ENCODE measurements at regions not wholly inside any gene's neighbourhood (a gene's known extent, or its start where the extent isn't known, plus 50 kb on each side); places are given as distances from the start of the nearest gene placed in this dataset.

DNA sequence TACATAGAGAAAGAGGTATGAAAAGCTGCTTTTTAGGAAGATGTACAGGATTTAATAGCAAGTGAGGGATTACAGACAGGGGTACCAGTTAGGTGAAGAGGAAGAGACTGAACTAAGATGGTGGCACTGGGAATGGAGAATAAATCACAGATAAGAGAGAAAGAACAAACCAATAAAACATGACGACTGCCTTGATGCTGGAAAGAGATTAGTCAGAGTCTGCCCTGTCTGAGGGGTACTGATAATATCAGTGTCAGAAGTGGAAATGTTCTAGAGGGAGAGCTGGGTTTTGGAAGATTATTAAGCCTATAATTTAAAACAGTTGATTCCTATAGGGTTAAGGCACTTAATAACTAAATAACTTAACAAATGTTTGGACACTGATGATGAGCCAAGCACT, 77.7 kb downstream of the NR2F1 start (continued):
- TF ChIP-seq JUND (IDR thresholded peaks at IDR 0.05; ENCODE audit: low read depth, low read length) (no peak), ATF7 (IDR thresholded peaks at IDR 0.05; ENCODE audit: low read depth) (no peak), RELA (IDR thresholded peaks at IDR 0.05; ENCODE audit: borderline replicate concordance, partially characterized antibody) (no peak), POLR2A (IDR thresholded peaks at IDR 0.05; ENCODE audit: low read depth, low read length) (no peak), RAD51 (IDR thresholded peaks at IDR 0.05) (no peak)

DNA sequence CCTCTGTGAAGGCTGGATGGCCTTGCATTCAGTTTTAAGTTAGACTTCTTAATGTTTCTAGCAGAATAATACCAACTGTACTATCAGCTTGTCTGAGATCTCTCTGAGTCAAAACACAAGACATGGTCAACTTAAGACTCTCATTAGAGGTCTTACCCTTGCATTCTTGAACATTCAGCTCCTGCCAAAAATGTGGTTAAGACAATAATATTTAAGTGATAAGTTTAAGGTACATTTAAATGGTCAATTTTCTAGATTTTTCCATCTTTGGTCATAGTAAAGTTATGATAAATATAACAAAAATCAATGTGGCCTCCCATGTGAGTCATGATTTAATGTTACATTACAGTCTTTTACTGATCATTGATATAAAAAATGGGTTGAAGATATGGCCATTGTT, 75.0 kb downstream of the NR2F1 start:
- CTCF ChIA-PET = interaction anchor here (0.9 to 1.3 kb wide), 2 partner anchors 17 to 143 kb away, joined by 3 to 5 read pairs; no protein-coding TSS in a partner anchor
- intact Hi-C loops (cut with micrococcal nuclease; ENCODE audit: unreplicated experiment) = no loop called here
- FAIRE-seq (no peak), ATAC-seq (no peak), DNase-seq (ENCODE audit: low read depth, low spot score) (no peak)
- no peak overlapping the region for H3K27ac ChIP-seq (ENCODE audit: control insufficient read depth, insufficient read depth)
- BruUV-seq (replicated peaks) = no TSS peak
- no peak overlapping the region for H3K4me3 ChIP-seq
- H2AFZ ChIP-seq (ENCODE audit: control insufficient read depth, low read depth, low read length) = no peak overlapping the region
- H3K27me3 ChIP-seq (replicated peaks in 1 of 2; ENCODE audit: control insufficient read depth in 2 of 2, insufficient read depth in 2 of 2, low read length in 1 of 2) = no peaks in the 10 kb centered on the region
- no peaks in the 10 kb centered on the region for H3K79me2 ChIP-seq (ENCODE audit: control insufficient read depth, insufficient read depth, low read length)
- POLR2A ChIA-PET = interaction anchor here (1.4 kb wide), 1 partner anchor 9 kb away, joined by 3 read pairs; no protein-coding TSS in a partner anchor
- SMC1A ChIA-PET (ENCODE audit: uncharacterized antibody, unreplicated experiment) = interaction anchor here (1.0 to 1.2 kb wide), 2 partner anchors 9 to 22 kb away, joined by 3 to 5 read pairs; no protein-coding TSS in a partner anchor
- RAD21 ChIA-PET (ENCODE audit: unreplicated experiment) = no interaction called here
- in situ Hi-C loops (cut with MboI) = no loop called here
- H3K4me1 ChIP-seq (ENCODE audit: control insufficient read depth, insufficient read depth, low read length) = no peaks in the 10 kb centered on the region
- no peaks in the 10 kb centered on the region for H3K9me3 ChIP-seq (replicated peaks; ENCODE audit: control insufficient read depth, insufficient read depth, low read length)
- H4K20me1 ChIP-seq (ENCODE audit: control insufficient read depth, insufficient read depth) = no peaks in the 10 kb centered on the region
- no peak overlapping the region for H3K4me2 ChIP-seq (ENCODE audit: control insufficient read depth, insufficient read depth)
- H3K9ac ChIP-seq (ENCODE audit: control insufficient read depth, insufficient read depth, low read length) = no peak overlapping the region
- H3K36me3 ChIP-seq (ENCODE audit: control insufficient read depth in 2 of 2, insufficient read depth in 2 of 2, low read length in 1 of 2) = no peaks in the 10 kb centered on the region
- TF ChIP-seq POLR2AphosphoS5 (IDR thresholded peaks at IDR 0.05; ENCODE audit: low read length) (no peak), BRCA1 (IDR thresholded peaks at IDR 0.05; ENCODE audit: low read depth, low read length) (no peak), EP300 (IDR thresholded peaks at IDR 0.05; ENCODE audit: borderline replicate concordance in 1 of 2, control insufficient read depth in 1 of 2, low read depth in 2 of 2, low read length in 2 of 2) (no peak), EED (IDR thresholded peaks at IDR 0.05; ENCODE audit: low read depth) (no peak), MTA3 (IDR thresholded peaks at IDR 0.05; ENCODE audit: borderline replicate concordance, low read length) (no peak), KAT2A (conservative IDR thresholded peaks at IDR 0.05; ENCODE audit: control insufficient read depth, low read depth, low read length) (no peak), NBN (IDR thresholded peaks at IDR 0.05) (no peak), PAX8 (IDR thresholded peaks at IDR 0.05) (no peak), RCOR1 (conservative IDR thresholded peaks at IDR 0.05; ENCODE audit: low read depth, low read length) (no peak)
- TF ChIP-seq, protein P1, sequence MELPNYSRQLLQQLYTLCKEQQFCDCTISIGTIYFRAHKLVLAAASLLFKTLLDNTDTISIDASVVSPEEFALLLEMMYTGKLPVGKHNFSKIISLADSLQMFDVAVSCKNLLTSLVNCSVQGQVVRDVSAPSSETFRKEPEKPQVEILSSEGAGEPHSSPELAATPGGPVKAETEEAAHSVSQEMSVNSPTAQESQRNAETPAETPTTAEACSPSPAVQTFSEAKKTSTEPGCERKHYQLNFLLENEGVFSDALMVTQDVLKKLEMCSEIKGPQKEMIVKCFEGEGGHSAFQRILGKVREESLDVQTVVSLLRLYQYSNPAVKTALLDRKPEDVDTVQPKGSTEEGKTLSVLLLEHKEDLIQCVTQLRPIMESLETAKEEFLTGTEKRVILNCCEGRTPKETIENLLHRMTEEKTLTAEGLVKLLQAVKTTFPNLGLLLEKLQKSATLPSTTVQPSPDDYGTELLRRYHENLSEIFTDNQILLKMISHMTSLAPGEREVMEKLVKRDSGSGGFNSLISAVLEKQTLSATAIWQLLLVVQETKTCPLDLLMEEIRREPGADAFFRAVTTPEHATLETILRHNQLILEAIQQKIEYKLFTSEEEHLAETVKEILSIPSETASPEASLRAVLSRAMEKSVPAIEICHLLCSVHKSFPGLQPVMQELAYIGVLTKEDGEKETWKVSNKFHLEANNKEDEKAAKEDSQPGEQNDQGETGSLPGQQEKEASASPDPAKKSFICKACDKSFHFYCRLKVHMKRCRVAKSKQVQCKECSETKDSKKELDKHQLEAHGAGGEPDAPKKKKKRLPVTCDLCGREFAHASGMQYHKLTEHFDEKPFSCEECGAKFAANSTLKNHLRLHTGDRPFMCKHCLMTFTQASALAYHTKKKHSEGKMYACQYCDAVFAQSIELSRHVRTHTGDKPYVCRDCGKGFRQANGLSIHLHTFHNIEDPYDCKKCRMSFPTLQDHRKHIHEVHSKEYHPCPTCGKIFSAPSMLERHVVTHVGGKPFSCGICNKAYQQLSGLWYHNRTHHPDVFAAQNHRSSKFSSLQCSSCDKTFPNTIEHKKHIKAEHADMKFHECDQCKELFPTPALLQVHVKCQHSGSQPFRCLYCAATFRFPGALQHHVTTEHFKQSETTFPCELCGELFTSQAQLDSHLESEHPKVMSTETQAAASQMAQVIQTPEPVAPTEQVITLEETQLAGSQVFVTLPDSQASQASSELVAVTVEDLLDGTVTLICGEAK (IDR thresholded peaks at IDR 0.05; ENCODE audit: borderline replicate concordance) = no peak
- TF ChIP-seq, protein P2, sequence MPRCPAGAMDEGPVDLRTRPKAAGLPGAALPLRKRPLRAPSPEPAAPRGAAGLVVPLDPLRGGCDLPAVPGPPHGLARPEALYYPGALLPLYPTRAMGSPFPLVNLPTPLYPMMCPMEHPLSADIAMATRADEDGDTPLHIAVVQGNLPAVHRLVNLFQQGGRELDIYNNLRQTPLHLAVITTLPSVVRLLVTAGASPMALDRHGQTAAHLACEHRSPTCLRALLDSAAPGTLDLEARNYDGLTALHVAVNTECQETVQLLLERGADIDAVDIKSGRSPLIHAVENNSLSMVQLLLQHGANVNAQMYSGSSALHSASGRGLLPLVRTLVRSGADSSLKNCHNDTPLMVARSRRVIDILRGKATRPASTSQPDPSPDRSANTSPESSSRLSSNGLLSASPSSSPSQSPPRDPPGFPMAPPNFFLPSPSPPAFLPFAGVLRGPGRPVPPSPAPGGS (IDR thresholded peaks at IDR 0.05; ENCODE audit: borderline replicate concordance, insufficient read depth, low read depth, low read length, poor library complexity, severe bottlenecking) = no peak
- TF ChIP-seq, protein P3, sequence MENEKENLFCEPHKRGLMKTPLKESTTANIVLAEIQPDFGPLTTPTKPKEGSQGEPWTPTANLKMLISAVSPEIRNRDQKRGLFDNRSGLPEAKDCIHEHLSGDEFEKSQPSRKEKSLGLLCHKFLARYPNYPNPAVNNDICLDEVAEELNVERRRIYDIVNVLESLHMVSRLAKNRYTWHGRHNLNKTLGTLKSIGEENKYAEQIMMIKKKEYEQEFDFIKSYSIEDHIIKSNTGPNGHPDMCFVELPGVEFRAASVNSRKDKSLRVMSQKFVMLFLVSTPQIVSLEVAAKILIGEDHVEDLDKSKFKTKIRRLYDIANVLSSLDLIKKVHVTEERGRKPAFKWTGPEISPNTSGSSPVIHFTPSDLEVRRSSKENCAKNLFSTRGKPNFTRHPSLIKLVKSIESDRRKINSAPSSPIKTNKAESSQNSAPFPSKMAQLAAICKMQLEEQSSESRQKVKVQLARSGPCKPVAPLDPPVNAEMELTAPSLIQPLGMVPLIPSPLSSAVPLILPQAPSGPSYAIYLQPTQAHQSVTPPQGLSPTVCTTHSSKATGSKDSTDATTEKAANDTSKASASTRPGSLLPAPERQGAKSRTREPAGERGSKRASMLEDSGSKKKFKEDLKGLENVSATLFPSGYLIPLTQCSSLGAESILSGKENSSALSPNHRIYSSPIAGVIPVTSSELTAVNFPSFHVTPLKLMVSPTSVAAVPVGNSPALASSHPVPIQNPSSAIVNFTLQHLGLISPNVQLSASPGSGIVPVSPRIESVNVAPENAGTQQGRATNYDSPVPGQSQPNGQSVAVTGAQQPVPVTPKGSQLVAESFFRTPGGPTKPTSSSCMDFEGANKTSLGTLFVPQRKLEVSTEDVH (IDR thresholded peaks at IDR 0.05; ENCODE audit: low read depth, partially characterized antibody) = no peak

Measured in GM12878 (cell line).